ENCODE measurements at regions not wholly inside any gene's neighbourhood (a gene's known extent, or its start where the extent isn't known, plus 50 kb on each side); places are given as distances from the start of the nearest gene placed in this dataset.
"Not testable (repeated sequence)": the region's sequence is repeated elsewhere in the genome, so short reads cannot be mapped to it uniquely, and the experiment has no call there.

- H3K79me2 ChIP-seq (ENCODE audit: control insufficient read depth, insufficient read depth, low read length, unreplicated experiment), result no peaks in the 10 kb centered on the region
- no peaks in the 10 kb centered on the region for H3K36me3 ChIP-seq (ENCODE audit: insufficient read depth, low read length)
- no peaks in the 10 kb centered on the region for H3K27me3 ChIP-seq (ENCODE audit: insufficient read depth, low read length)
- no peak overlapping the region for H3K4me3 ChIP-seq (ENCODE audit: low read depth, low read length)
- no peak overlapping the region for H3K27ac ChIP-seq (ENCODE audit: low read depth, low read length)
- no peak overlapping the region for H2AFZ ChIP-seq (ENCODE audit: low read length, unreplicated experiment)
- H3K4me1 ChIP-seq (ENCODE audit: control insufficient read depth, insufficient read depth, low read length, unreplicated experiment), result no peaks in the 10 kb centered on the region
Observed at GRCh38 chr6:145279551-145279950, 455.8 kb downstream of the EPM2A start.

- Histone ChIP-seq H3K36me3 (ENCODE audit: insufficient read depth, low read length) (no peaks in the 10 kb centered on the region), H3K4me3 (ENCODE audit: low read depth, low read length) (no peak overlapping the region), H3K27ac (ENCODE audit: low read depth, low read length) (no peak overlapping the region), H3K4me1 (ENCODE audit: control insufficient read depth, insufficient read depth, low read length, unreplicated experiment) (no peaks in the 10 kb centered on the region), H2AFZ (ENCODE audit: low read length, unreplicated experiment) (no peak overlapping the region), H3K79me2 (ENCODE audit: control insufficient read depth, insufficient read depth, low read length, unreplicated experiment) (no peaks in the 10 kb centered on the region), H3K27me3 (ENCODE audit: insufficient read depth, low read length) (no peaks in the 10 kb centered on the region)
Observed at GRCh38 chr6:145279993-145280392, 455.3 kb downstream of the EPM2A start.

GRCh38 chr6:145283209-145283608 lies 452.1 kb downstream of the EPM2A start:
- not testable (repeated sequence) for H2AFZ ChIP-seq (ENCODE audit: low read length, unreplicated experiment); H3K27ac ChIP-seq (ENCODE audit: low read depth, low read length); H3K79me2 ChIP-seq (ENCODE audit: control insufficient read depth, insufficient read depth, low read length, unreplicated experiment); H3K36me3 ChIP-seq (ENCODE audit: insufficient read depth, low read length); H3K4me1 ChIP-seq (ENCODE audit: control insufficient read depth, insufficient read depth, low read length, unreplicated experiment); H3K27me3 ChIP-seq (ENCODE audit: insufficient read depth, low read length); H3K4me3 ChIP-seq (ENCODE audit: low read depth, low read length)

GRCh38 chr6:145283856-145284255 lies 451.5 kb downstream of the EPM2A start:
- Histone ChIP-seq H3K4me3 (ENCODE audit: low read depth, low read length) (no peak overlapping the region), H3K27ac (ENCODE audit: low read depth, low read length) (no peak overlapping the region), H3K4me1 (ENCODE audit: control insufficient read depth, insufficient read depth, low read length, unreplicated experiment) (no peaks in the 10 kb centered on the region), H2AFZ (ENCODE audit: low read length, unreplicated experiment) (no peak overlapping the region), H3K79me2 (ENCODE audit: control insufficient read depth, insufficient read depth, low read length, unreplicated experiment) (no peaks in the 10 kb centered on the region), H3K27me3 (ENCODE audit: insufficient read depth, low read length) (no peaks in the 10 kb centered on the region; the same call in 1 of the 2 replicates), H3K36me3 (ENCODE audit: insufficient read depth, low read length) (no peaks in the 10 kb centered on the region)

GRCh38 chr6:145286916-145287315 lies 448.4 kb downstream of the EPM2A start:
- no peaks in the 10 kb centered on the region for H3K36me3 ChIP-seq (ENCODE audit: insufficient read depth, low read length)
- H3K4me1 ChIP-seq (ENCODE audit: control insufficient read depth, insufficient read depth, low read length, unreplicated experiment), result no peaks in the 10 kb centered on the region
- H3K27me3 ChIP-seq (ENCODE audit: insufficient read depth, low read length), result no peaks in the 10 kb centered on the region; the same call in 1 of the 2 replicates
- H3K79me2 ChIP-seq (ENCODE audit: control insufficient read depth, insufficient read depth, low read length, unreplicated experiment), result no peaks in the 10 kb centered on the region
- H3K27ac ChIP-seq (ENCODE audit: low read depth, low read length), result no peak overlapping the region
- no peak overlapping the region for H3K4me3 ChIP-seq (ENCODE audit: low read depth, low read length)
- no peak overlapping the region for H2AFZ ChIP-seq (ENCODE audit: low read length, unreplicated experiment)

- Histone ChIP-seq H3K36me3 (ENCODE audit: insufficient read depth, low read length) (no peaks in the 10 kb centered on the region), H2AFZ (ENCODE audit: low read length, unreplicated experiment) (no peak overlapping the region), H3K4me1 (ENCODE audit: control insufficient read depth, insufficient read depth, low read length, unreplicated experiment) (no peaks in the 10 kb centered on the region), H3K27me3 (ENCODE audit: insufficient read depth, low read length) (no peaks in the 10 kb centered on the region; the same call in 1 of the 2 replicates), H3K27ac (ENCODE audit: low read depth, low read length) (no peak overlapping the region), H3K4me3 (ENCODE audit: low read depth, low read length) (no peak overlapping the region), H3K79me2 (ENCODE audit: control insufficient read depth, insufficient read depth, low read length, unreplicated experiment) (no peaks in the 10 kb centered on the region)
Observed at GRCh38 chr6:145289573-145289972, 445.7 kb downstream of the EPM2A start.

GRCh38 chr6:145290122-145290521 lies 445.2 kb downstream of the EPM2A start:
- H3K79me2 ChIP-seq (ENCODE audit: control insufficient read depth, insufficient read depth, low read length, unreplicated experiment), result no peaks in the 10 kb centered on the region
- no peaks in the 10 kb centered on the region; the same call in 1 of the 2 replicates for H3K27me3 ChIP-seq (ENCODE audit: insufficient read depth, low read length)
- no peaks in the 10 kb centered on the region for H3K4me1 ChIP-seq (ENCODE audit: control insufficient read depth, insufficient read depth, low read length, unreplicated experiment)

GRCh38 chr6:145292066-145292465 lies 443.3 kb downstream of the EPM2A start:
- Histone ChIP-seq H3K4me3 (ENCODE audit: low read depth, low read length) (no peak overlapping the region), H3K36me3 (ENCODE audit: insufficient read depth, low read length) (no peaks in the 10 kb centered on the region), H3K4me1 (ENCODE audit: control insufficient read depth, insufficient read depth, low read length, unreplicated experiment) (no peaks in the 10 kb centered on the region), H2AFZ (ENCODE audit: low read length, unreplicated experiment) (no peak overlapping the region), H3K27me3 (ENCODE audit: insufficient read depth, low read length) (no peaks in the 10 kb centered on the region; the same call in 1 of the 2 replicates), H3K79me2 (ENCODE audit: control insufficient read depth, insufficient read depth, low read length, unreplicated experiment) (no peaks in the 10 kb centered on the region), H3K27ac (ENCODE audit: low read depth, low read length) (no peak overlapping the region)

More at GRCh38 chr6:145290122-145290521, 445.2 kb downstream of the EPM2A start:
- H3K27ac ChIP-seq (ENCODE audit: low read depth, low read length), result no peak overlapping the region
- no peak overlapping the region for H3K4me3 ChIP-seq (ENCODE audit: low read depth, low read length)
- H2AFZ ChIP-seq (ENCODE audit: low read length, unreplicated experiment), result no peak overlapping the region
- no peaks in the 10 kb centered on the region for H3K36me3 ChIP-seq (ENCODE audit: insufficient read depth, low read length)

- Histone ChIP-seq H3K27me3 (ENCODE audit: insufficient read depth, low read length) (no peaks in the 10 kb centered on the region), H3K4me3 (ENCODE audit: low read depth, low read length) (no peak overlapping the region), H3K4me1 (ENCODE audit: control insufficient read depth, insufficient read depth, low read length, unreplicated experiment) (no peaks in the 10 kb centered on the region), H3K36me3 (ENCODE audit: insufficient read depth, low read length) (no peaks in the 10 kb centered on the region), H3K27ac (ENCODE audit: low read depth, low read length) (no peak overlapping the region), H3K79me2 (ENCODE audit: control insufficient read depth, insufficient read depth, low read length, unreplicated experiment) (no peaks in the 10 kb centered on the region), H2AFZ (ENCODE audit: low read length, unreplicated experiment) (no peak overlapping the region)
Observed at GRCh38 chr6:145294942-145295341, 440.4 kb downstream of the EPM2A start.

- no peaks in the 10 kb centered on the region for H3K27me3 ChIP-seq (ENCODE audit: insufficient read depth, low read length)
- no peaks in the 10 kb centered on the region for H3K79me2 ChIP-seq (ENCODE audit: control insufficient read depth, insufficient read depth, low read length, unreplicated experiment)
- no peak overlapping the region for H3K4me3 ChIP-seq (ENCODE audit: low read depth, low read length)
- no peaks in the 10 kb centered on the region for H3K36me3 ChIP-seq (ENCODE audit: insufficient read depth, low read length)
- H2AFZ ChIP-seq (ENCODE audit: low read length, unreplicated experiment), result no peak overlapping the region
- H3K27ac ChIP-seq (ENCODE audit: low read depth, low read length), result no peak overlapping the region
- no peaks in the 10 kb centered on the region for H3K4me1 ChIP-seq (ENCODE audit: control insufficient read depth, insufficient read depth, low read length, unreplicated experiment)
Observed at GRCh38 chr6:145295746-145296145, 439.6 kb downstream of the EPM2A start.

- H2AFZ ChIP-seq (ENCODE audit: low read length, unreplicated experiment), result no peak overlapping the region
- H3K36me3 ChIP-seq (ENCODE audit: insufficient read depth, low read length), result no peaks in the 10 kb centered on the region
- no peaks in the 10 kb centered on the region for H3K79me2 ChIP-seq (ENCODE audit: control insufficient read depth, insufficient read depth, low read length, unreplicated experiment)
- no peak overlapping the region for H3K4me3 ChIP-seq (ENCODE audit: low read depth, low read length)
- H3K27ac ChIP-seq (ENCODE audit: low read depth, low read length), result no peak overlapping the region
- H3K27me3 ChIP-seq (ENCODE audit: insufficient read depth, low read length), result no peaks in the 10 kb centered on the region
- H3K4me1 ChIP-seq (ENCODE audit: control insufficient read depth, insufficient read depth, low read length, unreplicated experiment), result peaks cover 10% of the 10 kb centered on the region
Observed at GRCh38 chr6:145305670-145306069, 429.6 kb downstream of the EPM2A start.

Data from ACC112 (cell line).